Stimulated activated CD4-positive, alpha-beta T cell treated with anti-CD3 and anti-CD28 coated beads, Interleukin-15, amount 100 ng/mL, for 24 hours (primary cell): ENCODE measurements at regions not wholly inside any gene's neighbourhood (a gene's known extent, or its start where the extent isn't known, plus 50 kb on each side); places are given as distances from the start of the nearest gene placed in this dataset.

ENCODE experiments used
- DNase-seq: peaks from one replicate; pipeline ENCODE4 v3.0.0-alpha.2; 2020

DNA sequence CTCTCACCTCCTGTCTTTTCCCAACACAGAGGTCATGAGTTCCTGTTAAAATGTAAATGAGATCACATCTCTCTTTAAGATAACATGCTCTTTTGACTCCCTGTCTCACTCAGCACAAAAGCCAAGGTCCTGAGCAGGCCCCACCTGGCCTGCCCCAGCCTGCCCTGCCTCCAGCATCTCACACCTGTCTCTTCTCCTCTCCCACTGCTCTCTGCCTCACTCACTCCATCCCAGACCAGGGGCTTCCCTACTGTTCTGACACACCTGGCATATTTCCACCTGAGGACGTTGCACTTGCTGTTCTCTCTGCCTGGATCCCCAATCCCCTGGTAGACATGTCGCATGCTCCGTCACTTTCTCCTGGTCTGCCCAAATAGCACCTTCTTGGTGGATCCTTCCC is 285.0 kb upstream of the ZMIZ1 start:
- DNase-seq: no peak

- no peak for DNase-seq
These were observed 284.2 kb upstream of the ZMIZ1 start for GRCh38 chr10:78784546-78784945.

GRCh38 chr10:78785066-78785465 is 283.7 kb upstream of the ZMIZ1 start:
- DNase-seq: no peak

DNA sequence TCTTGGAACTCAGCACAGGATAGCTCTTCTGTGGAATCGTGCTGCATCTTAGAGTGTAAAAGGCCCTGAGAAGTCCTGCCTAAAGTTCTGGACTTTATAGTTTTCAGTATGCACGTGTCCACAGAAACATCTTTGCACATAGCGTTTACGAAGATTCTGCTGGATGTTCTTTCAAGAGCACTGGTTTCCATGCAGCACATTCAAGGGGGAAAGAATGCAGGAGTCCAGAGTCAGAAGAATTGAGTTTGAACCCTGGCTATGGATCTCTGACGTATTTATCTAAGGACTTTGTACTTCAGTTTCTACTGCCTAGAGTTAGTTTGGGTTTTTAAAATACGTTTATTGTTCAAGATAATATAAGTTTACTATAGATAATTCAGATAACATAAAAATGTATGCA is 282.8 kb upstream of the ZMIZ1 start:
- no peak for DNase-seq

DNA sequence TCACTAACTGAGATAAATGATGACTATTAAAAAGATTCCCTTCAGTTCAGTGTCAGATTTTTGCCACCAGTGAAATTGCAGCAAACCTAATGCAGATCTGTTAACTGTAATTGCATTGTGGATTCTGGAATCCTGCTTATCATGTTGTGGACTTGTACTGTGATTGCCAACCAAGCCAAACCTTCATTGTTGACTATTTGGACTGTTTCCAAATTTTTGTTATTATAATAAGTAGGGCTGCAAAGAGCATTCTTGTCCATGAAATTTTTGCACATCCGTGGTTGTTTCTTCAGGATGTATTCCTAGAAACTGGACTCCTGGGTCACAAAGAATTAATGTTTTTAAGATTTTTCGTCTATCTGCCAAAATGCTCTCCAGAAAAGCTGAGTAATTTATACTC is 281.6 kb upstream of the ZMIZ1 start:
- DNase-seq: no peak

DNA sequence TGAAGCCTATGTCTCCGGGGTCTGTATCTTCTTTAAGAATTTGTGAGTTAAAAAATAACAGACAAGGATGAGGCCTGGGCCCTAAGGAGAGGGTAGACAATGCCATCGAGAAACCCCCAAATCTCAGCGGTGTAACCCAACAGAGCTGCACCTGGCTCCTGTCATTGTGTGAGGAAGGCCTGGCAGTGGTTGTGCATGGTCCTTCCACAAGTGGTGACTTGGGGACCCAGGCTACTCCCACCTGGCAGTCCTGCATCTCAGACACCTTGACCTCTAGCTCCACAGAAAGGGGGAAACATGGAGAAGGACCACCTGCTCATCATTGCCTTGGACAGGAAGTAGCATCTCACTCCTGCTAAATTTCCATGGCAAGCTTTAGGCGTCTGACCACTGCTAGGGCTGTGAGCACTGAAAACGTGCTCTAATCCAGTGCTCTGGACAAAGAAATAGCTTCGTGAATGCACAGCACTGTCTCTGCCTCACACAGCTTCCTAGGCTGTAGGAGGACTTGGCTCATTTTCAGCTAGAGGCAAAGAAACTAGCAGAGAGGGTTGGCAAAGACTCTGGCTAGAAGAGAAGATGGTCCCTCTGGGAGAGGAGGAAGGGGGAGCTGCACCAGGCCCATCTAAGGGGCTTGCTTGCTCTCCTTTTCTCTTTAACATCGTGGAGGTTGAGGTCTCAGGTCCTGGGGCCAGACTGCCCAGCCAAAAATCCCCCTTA is 273.9 kb upstream of the ZMIZ1 start:
- DNase-seq: no peak

GRCh38 chr10:78798976-78799730 is 269.6 kb upstream of the ZMIZ1 start:
- DNase-seq: no peak

- no peak for DNase-seq
These were observed 268.8 kb upstream of the ZMIZ1 start for GRCh38 chr10:78800006-78800405.

DNA sequence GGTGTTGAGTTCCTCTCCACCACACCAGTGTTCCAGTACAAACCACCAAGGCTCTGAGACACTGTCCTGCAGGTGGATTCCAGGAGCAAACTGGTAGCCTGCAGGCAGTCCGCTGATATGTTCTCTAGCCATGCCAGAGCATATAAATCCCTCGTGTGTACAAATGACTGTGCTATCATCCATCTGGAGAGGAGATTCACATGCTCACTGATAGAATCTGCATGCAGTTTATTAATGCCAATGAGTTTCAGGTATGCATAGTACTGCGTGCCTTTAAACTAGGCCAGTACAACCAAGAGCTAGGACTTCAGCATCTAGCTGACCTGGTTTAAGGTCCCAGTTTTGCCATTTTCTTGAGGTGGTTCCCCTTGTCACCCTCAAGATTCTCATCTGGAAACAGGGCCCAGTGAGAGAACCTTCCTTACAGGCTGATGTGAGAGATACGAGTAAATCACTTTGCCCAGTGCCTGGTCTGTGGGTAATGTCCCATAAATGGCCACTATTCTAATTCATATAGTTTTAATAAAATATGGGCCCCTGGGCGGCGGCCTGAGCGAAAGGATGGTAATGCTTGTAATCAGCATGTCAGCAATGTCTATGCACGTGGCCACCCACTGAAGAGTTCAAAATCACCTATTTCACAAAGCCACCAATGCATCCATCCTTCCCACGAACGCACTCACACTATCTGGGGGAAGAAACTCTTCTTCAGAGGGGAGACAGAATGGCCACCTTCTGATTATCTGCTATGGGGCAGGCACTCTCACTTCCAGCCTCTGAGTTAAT is 268.0 kb upstream of the ZMIZ1 start:
- DNase-seq: no peak

DNA sequence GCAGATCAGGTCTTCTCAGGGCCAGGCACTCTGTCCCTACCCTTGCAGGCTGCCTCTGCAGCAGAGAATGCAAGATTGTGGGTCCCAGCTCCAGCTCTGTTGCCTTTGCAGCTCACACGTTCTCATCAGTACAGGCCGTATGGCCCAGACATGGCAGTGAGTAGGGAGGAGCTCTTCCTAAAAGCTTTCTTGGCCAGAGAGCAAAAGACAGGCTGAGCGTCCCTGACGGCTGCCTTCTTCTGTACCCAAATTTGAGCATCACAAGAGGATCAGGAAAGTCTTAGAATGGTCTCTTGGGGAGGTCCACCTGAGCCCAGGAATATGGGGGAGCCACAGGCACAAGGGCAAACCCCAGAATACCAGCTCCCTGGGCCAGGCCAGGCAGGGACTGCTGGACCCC is 266.3 kb upstream of the ZMIZ1 start:
- no peak for DNase-seq

- no peak for DNase-seq
These were observed 265.9 kb upstream of the ZMIZ1 start for GRCh38 chr10:78802866-78803265.

DNA sequence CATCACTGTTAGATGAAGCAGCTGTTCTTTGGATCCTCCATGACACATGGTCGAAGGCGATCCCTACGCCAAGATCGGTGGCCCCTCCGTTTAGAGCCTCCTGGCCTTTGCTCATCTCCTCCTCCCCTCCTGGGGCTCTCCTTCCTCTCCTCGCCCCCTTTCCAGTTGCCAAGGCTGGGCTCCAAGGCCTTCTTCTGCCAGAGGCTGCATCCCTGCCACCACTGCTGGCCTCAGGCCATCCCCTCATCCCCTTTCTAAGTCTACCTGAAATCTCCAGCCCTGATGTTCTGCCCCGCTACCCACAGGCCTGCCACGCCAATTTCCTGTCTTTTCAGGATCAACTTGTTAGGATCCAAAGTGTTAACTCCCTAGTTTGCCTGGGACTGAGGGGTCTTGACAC is 265.1 kb upstream of the ZMIZ1 start:
- no peak for DNase-seq

DNA sequence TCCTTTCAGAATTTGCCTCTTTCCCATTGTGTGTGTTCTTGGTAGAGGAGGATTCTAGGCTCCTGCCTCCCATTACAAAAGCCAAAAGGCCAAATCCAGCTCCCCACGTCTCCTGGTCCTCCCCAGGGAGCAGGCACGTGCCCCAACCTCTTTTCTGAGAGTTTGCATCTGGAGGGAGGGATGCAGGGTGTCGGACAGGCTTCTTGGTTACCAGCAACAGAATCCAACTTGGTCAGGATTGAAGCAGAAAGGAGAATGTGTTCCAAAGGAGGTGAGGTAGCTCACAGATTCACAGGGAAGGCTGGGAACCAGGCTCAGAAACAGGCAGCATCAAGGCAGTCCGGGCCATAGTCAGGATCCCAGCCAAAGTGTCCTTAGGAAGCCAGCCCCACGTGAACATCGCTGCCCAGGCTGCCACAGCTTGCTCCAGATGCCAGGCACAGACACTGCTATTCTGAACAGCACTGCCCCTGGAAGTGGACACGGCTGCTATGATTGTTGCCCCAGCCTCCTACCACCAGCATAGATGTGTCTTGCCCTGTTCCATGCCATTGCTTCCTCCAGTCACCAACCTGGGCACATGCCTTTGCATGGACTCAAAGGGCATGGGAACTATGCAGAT is 264.2 kb upstream of the ZMIZ1 start:
- DNase-seq: no peak

DNA sequence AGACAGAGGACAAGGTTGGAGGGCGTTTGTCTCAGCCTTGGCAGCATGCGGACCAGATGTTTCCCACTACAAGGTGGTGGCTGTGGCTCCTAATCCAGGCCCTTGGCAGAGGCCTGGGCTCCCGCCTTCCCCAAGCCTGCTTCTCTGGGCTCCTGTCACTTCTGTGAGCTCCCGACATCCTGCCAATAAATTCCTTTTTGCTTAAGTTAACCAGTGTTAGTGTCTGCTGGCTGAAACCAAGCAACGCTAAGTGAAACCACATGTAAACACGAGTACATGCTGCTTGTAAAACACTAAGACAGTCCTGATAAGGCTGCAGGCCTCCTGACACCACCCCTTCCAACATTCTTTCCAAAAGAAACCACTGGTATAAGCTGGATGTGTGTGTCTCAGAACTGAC is 263.6 kb upstream of the ZMIZ1 start:
- no peak for DNase-seq

- no peak for DNase-seq
These were observed 262.0 kb upstream of the ZMIZ1 start for GRCh38 chr10:78806681-78807221.

DNA sequence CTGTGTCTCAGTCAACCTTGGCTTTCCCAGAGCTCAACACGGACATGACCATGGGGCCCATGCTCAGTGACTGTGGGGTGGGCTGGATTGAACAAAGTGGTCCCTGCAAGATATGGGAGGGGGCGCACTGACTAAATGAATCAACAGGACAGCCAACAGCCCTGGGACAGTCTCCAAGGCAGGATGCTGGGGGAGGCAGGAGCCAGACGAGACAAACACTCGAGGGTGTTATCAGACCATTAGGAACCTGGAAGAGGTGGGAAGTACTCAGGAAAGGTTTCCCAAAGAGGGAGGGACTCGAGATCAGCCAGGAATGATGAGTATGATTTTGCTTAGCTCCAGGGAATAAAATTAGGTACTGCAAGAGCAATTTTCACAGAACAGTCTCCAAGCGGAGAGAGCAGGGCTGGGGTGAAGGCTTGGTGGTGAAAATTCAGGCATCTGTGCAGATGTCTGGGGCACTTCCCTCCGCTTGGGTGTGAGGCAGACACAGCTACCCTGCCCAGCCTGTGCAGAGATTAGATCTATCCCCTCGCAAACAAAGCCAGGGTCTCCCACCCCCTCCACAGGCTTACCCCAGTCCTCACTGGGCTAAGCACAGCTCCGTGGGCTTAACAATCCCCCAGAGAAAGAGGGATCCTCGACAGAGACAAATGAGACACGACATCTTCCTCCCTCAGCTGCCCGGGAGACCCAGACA is 261.1 kb upstream of the ZMIZ1 start:
- no peak for DNase-seq

DNA sequence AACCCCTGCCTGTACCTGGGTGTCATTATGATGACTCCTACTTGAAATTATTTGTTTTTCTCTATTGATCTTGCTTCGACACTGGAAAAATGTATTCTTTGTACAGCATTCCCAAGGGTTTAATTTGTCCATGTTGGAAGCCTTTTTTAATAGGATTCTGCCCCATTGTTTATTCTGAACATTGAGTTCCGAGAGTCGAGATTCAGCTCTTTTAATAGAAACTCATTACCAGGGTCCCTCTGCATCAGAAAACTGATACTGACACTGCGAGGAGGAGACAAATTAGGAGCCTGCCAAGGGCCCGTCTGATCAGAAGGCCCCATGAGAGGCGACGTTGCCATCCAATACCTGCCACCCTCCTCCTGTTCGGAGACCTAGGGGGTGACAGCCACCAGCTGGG is 260.5 kb upstream of the ZMIZ1 start:
- no peak for DNase-seq

- no peak for DNase-seq
These were observed 259.9 kb upstream of the ZMIZ1 start for GRCh38 chr10:78808736-78809367.

- no peak for DNase-seq
These were observed 257.6 kb upstream of the ZMIZ1 start for GRCh38 chr10:78811174-78811573.

DNA sequence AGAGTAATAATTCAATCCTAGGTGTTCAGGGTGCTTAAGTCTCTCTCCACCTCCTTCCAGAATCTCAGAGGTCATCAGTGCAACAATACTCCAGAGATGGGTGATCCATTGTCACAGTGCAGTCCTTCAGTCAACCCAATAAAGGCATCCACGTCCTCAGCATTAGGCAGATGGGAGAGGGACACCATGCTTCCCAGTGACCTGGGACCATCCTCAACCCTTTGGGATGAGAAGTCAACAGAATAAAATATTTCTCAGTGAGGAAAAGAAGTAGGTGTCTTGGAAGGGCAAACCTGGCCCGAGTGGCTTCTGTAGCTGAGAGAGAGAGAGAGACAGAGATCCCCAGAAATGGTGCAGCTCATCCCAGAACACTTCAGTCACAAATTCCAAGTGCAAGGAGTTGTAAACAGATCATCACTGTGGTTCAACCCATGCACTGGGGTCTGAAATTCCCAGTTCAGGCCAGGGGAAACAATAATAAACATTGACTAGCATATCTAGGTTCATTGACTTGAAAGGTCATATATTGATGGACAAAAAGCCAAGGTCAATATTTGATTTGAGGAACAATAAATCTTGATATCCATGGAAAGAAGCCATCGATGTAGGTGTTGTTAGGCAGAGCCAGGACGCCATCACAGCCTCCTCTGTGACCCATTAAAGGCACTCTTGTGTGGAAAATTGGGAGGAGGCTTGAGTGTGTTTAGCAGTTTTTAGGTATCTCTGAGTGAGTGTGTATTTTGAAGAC is 256.0 kb upstream of the ZMIZ1 start:
- no peak for DNase-seq

DNA sequence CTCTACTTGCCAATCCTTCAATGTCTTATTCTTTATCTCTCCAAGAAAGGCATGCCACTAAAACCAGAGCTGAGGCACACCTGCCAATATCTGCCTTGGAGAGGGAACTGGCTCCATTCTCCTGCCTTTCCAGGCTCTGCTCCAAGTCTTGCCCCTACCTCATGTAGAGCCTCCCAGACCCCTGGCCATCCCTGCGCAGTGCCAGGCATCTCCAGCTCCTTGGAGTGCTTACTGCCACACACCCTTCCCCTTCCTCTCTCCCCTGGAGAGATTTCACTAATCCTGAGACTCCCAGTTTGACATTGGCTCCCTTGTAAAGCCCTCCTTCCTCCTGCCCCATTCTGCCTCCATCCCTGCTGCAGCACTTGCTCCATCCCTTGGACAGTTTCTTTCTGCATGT is 255.2 kb upstream of the ZMIZ1 start:
- no peak for DNase-seq
